HG03175 (cell line): ENCODE measurements at regions not wholly inside any gene's neighbourhood (a gene's known extent, or its start where the extent isn't known, plus 50 kb on each side); places are given as distances from the start of the nearest gene placed in this dataset.

ENCODE experiments used
- ATAC-seq: cut with Tn5 transposase; IDR thresholded peaks from one replicate; pipeline ENCODE4 v1.9.1; 2021; ENCODE audit warnings: mild to moderate bottlenecking, moderate library complexity; ENCODE audit not compliant: unreplicated experiment

DNA sequence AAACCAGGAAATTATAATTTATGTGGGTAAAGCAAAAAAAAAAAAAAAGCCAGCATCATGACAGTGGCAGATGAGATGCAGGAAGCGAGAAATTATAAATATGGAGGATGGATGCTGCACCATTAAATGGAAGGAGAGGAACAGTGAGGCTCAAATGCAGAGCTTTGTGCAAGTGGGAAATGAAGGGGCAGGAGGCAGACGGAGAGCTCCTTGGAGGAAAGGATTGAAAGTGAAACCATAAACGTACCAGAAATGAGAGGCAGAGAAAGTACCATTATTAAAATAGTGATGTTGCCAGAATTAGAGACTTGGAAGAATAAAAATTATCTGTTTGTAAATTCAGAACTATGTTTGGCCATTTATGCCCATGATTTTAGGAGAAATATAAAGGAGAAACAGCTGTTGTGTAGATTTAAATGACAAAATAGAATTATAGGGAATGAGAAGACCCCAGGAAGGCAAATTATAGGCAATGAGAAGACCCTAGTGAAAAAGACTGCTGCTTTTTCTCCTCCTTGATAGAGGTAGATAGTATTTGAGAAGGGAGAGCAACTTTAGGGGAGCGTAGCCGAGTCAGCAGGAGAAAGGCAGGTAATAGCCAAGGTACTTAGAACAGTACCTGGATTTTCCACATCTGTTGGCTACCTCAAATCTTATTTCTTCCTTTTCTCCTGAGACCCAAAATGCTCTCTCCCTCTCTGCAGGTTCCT lies 341.0 kb upstream of the CD180 start:
- ATAC-seq: no peak

DNA sequence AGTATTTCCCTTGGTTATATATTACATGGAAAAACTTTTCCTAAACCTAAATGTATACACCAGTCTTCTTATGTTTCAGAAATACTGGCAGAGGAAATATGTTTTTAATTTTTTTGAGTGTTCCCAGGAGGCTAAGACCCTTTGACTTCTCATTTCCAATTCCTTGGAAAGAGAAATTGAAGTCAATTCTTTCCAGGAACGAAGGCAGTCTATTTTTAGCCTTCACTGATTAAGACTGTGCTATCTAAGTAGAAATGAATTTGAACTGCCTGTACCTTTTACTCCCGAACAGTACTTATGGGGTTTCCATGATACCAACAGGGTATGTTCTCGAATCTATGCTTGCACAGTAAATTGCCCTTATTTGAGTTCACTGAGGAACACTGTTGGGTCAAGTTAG lies 340.3 kb upstream of the CD180 start:
- ATAC-seq: no peak

DNA sequence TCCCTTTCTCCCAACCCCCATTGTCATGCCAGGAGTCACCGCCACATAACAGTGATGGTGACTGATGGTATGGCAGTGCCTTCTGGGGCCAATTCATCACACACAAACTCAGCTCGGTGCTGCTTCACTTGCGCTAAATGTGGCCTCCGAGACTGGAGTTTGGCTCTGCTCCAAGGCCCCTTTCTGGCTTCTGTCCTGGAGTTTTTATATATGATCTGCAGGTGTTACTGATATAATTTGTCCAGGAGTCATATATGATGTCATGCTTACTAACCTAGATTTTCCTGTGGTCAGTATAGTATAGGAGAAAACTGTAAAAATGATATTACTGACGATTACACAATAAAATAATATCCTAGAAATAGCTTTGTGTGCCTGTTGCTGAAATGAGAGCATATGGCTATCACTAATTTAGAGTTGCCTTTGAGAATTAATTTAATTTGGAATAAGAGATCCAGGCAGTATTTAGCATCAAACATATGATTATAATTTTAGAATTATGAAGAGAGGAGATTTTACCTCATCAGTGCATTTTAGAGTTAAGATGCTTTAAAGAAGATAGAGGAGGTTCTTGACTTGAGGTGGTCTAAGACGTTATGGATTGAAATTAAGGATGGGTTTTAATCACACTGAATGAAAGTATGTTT lies 334.1 kb upstream of the CD180 start:
- ATAC-seq: no peak

DNA sequence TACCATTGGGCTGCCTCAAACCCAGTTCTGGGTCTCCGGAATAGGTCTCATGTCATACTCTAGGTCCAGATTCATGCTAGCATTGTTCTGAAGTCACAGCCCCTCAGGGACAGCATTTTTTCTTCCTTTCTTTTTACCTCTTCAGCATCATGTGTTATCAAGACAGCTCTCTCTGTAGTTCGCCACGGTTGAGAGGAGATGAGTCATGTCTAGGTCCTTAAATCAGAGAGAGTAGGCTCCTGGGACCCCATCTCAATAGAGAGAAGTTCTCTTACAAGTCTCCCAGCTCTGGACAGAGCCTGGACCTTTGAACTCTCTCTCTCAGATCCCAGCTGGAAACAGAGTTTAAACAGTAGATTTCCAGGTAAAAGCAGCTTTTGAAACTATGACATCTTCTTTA lies 332.4 kb upstream of the CD180 start:
- no peak for ATAC-seq

GRCh38 chr5:67526793-67527192 lies 330.2 kb upstream of the CD180 start:
- no peak for ATAC-seq

GRCh38 chr5:67520161-67520908 lies 323.7 kb upstream of the CD180 start:
- ATAC-seq: no peak

DNA sequence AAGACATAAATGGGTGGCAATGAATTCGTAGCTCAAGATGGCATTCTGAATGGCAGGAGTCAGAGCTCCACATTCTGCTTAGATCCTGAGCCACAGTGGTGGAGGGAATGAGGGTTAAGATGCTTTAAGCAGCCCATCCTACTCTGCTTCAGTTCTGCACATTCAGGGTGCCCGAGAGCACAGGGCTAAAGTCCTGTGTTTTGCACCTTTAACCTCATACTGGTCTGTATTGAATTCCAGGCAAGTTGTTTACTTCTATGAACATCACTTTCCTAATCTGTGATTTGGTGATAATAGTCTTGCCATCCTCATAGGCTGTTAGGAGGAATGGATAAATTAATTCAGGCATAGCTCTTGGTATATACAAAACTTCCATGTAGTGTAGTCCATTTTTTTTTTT lies 321.6 kb upstream of the CD180 start:
- no peak for ATAC-seq

- no peak for ATAC-seq
Measured at GRCh38 chr5:67516948-67517565, 320.5 kb upstream of the CD180 start.

- no peak for ATAC-seq
Measured at GRCh38 chr5:67515762-67516161, 319.2 kb upstream of the CD180 start.

GRCh38 chr5:67515020-67515689 lies 318.6 kb upstream of the CD180 start:
- ATAC-seq: no peak

- no peak for ATAC-seq
Measured at GRCh38 chr5:67512758-67513157, 316.2 kb upstream of the CD180 start.

GRCh38 chr5:67511911-67512310 lies 315.3 kb upstream of the CD180 start:
- no peak for ATAC-seq

DNA sequence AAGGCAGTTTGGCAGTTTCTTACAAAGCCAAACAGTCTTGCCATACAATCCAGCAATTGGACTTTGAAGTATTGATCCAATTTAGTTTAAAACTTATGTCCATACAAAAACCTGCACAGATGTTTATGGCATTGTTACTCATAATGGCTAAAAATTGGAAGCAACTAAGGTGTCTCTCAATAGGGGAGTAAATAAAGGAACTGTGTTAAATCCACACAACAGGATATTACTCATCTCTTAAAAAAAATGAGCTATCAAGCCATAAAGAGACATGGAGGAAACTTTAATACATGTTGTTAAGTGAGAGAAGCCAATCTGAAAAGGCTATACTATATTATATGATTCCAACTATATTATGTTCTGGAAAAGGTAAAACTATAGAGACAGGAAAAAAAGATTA lies 313.6 kb upstream of the CD180 start:
- ATAC-seq: no peak

GRCh38 chr5:67509402-67510186 lies 313.0 kb upstream of the CD180 start:
- ATAC-seq: no peak

- no peak for ATAC-seq
Measured at GRCh38 chr5:67506241-67506640, 309.6 kb upstream of the CD180 start.

DNA sequence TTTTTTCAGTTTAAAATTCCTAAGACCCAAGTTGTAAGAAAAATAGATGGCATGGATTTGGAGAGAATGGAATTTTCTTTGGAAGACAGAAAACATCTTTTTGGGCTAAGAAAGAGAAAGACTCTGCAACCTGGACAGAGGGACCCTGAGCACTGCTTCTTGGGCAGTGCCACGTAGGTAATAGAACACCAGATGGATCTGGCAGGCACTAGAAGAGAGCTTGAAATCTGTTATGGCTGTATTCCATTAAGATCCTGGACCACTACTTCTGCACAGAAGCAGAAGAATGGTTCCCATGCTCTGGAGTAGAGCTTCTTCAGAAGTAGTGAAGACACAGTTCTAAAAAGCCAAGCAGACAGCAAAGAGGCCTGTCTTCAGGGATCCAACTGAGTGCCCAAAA lies 306.4 kb upstream of the CD180 start:
- no peak for ATAC-seq

DNA sequence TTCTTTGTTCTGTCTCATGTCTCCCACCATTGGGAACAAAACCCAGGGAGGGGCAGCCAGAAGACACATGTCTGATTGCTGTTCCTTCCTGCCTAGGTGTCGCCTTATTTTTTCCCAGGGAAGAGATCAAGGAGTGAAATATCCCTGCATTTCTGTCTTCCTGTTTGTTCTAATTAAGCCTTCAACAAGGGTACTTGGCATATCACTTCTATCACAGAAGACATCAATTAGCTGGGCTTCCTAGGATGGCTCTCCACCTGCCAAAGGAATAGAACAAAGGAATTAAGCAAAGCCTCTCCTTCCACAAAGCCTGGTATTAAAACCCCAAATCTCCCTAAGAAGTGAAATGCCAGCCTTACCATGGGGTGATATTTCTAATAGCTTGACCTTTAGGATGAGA lies 299.5 kb upstream of the CD180 start:
- no peak for ATAC-seq

DNA sequence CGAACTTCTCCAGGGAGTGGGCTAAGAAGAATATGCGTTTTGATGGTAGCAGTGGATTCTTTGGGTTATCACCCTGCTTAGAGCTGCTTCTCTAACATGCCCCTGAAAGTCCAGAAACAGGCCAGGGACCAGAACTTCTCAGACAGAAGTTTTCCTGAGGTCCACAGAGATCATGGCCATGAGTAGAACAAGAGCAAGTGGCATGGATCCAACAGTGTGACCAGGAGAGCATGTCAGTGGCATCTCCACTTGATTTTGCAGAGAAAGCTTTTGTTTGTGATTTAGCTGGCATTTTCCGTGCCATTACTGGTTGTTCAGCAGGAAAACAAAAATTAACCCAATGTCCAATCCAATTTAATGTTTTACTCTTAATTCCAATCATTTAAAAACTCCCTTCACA lies 298.5 kb upstream of the CD180 start:
- ATAC-seq: no peak

- no peak for ATAC-seq
Measured at GRCh38 chr5:67494186-67494855, 297.7 kb upstream of the CD180 start.

GRCh38 chr5:67493676-67494075 lies 297.1 kb upstream of the CD180 start:
- no peak for ATAC-seq
